Parathyroid adenoma (tissue), 2 donors: ENCODE measurements at regions not wholly inside any gene's neighbourhood (a gene's known extent, or its start where the extent isn't known, plus 50 kb on each side); places are given as distances from the start of the nearest gene placed in this dataset.
A peak's percentile ranks its signal among the peaks of the same experiment; 100 is the strongest.

Experiments
- H2AFZ ChIP-seq: fragments of 300-600 bp; sonication (generic); one replicate; pipeline ENCODE4 v1.7.0; 2017; ENCODE audit warnings: antibody characterized with exemption, mild to moderate bottlenecking
- H3K27ac ChIP-seq: fragments of 300-600 bp; sonication (generic); one replicate; pipeline ENCODE4 v1.7.0; 2017
- H3K27me3 ChIP-seq: fragments of 300-600 bp; sonication (generic); one replicate; pipeline ENCODE4 v1.7.0; 2017; ENCODE audit warnings: low read length; ENCODE audit not compliant: control insufficient read depth, insufficient read depth
- H3K36me3 ChIP-seq: fragments of 300-600 bp; sonication (generic); one replicate; pipeline ENCODE4 v1.7.0; 2017; ENCODE audit warnings: low read length; ENCODE audit not compliant: control insufficient read depth, insufficient read depth
- H3K4me1 ChIP-seq: fragments of 300-600 bp; sonication (generic); one replicate; pipeline ENCODE4 v1.7.0; 2017; ENCODE audit warnings: control low read depth
- H3K4me2 ChIP-seq: fragments of 300-600 bp; sonication (generic); one replicate; pipeline ENCODE4 v1.7.0; 2017; ENCODE audit warnings: low read length
- H3K4me3 ChIP-seq: fragments of 300-600 bp; sonication (generic); one replicate; pipeline ENCODE4 v1.7.0; 2017; ENCODE audit warnings: low read depth, low read length
- H3K79me2 ChIP-seq: fragments of 300-600 bp; sonication (generic); one replicate; pipeline ENCODE4 v1.7.0; 2017; ENCODE audit warnings: control low read depth
- H3K9ac ChIP-seq: fragments of 300-600 bp; sonication (generic); one replicate; pipeline ENCODE4 v1.7.0; 2017; ENCODE audit warnings: mild to moderate bottlenecking
- H3K9me3 ChIP-seq: fragments of 300-600 bp; sonication (generic); one replicate; pipeline ENCODE4 v1.7.0; 2017; ENCODE audit warnings: low read length; ENCODE audit not compliant: control insufficient read depth
- CTCF ChIP-seq: fragments of 300-600 bp; sonication (generic); IDR thresholded peaks from one replicate; pipeline ENCODE4 v1.7.0; 2017; ENCODE audit warnings: antibody characterized with exemption, mild to moderate bottlenecking
- donor health status: primary hyperparathyroidism.

- no peak overlapping the region for H3K27ac ChIP-seq
- H3K4me3 ChIP-seq, result no peak overlapping the region
- H3K27me3 ChIP-seq, result no peaks in the 10 kb centered on the region
- H3K36me3 ChIP-seq, result no peaks in the 10 kb centered on the region
- no peak for TF ChIP-seq CTCF
- no peak overlapping the region for H3K9ac ChIP-seq
- H2AFZ ChIP-seq, result no peak overlapping the region
- no peaks in the 10 kb centered on the region for H3K4me1 ChIP-seq
- H3K9me3 ChIP-seq, result no peaks in the 10 kb centered on the region
- no peak overlapping the region for H3K4me2 ChIP-seq
- no peaks in the 10 kb centered on the region for H3K79me2 ChIP-seq
Measured at GRCh38 chr6:139839506-139840156, 465.2 kb upstream of the CITED2 start.

- no peaks in the 10 kb centered on the region for H3K9me3 ChIP-seq
Measured at GRCh38 chr6:139834232-139834631, 459.8 kb upstream of the CITED2 start.

GRCh38 chr6:139833592-139833991 lies 459.1 kb upstream of the CITED2 start:
- H3K9me3 ChIP-seq, result no peaks in the 10 kb centered on the region
- H3K27me3 ChIP-seq, result no peaks in the 10 kb centered on the region
- H3K9ac ChIP-seq, result no peak overlapping the region
- H3K4me2 ChIP-seq, result no peak overlapping the region
- H2AFZ ChIP-seq, result peak overlapping the region; percentile 45
- H3K36me3 ChIP-seq, result no peaks in the 10 kb centered on the region
- peaks cover 22% of the 10 kb centered on the region for H3K4me1 ChIP-seq
- H3K4me3 ChIP-seq, result no peak overlapping the region
- no peak for TF ChIP-seq CTCF
- H3K79me2 ChIP-seq, result no peaks in the 10 kb centered on the region
- no peak overlapping the region for H3K27ac ChIP-seq

More at GRCh38 chr6:139834232-139834631, 459.8 kb upstream of the CITED2 start:
- TF ChIP-seq CTCF, result no peak
- H3K79me2 ChIP-seq, result no peaks in the 10 kb centered on the region
- no peak overlapping the region for H3K9ac ChIP-seq
- H3K4me1 ChIP-seq, result peaks cover 19% of the 10 kb centered on the region
- H3K4me2 ChIP-seq, result no peak overlapping the region
- no peaks in the 10 kb centered on the region for H3K36me3 ChIP-seq
- no peaks in the 10 kb centered on the region for H3K27me3 ChIP-seq
- no peak overlapping the region for H3K4me3 ChIP-seq
- H3K27ac ChIP-seq, result no peak overlapping the region
- H2AFZ ChIP-seq, result no peak overlapping the region

GRCh38 chr6:139832493-139833305 lies 458.3 kb upstream of the CITED2 start:
- Histone ChIP-seq H2AFZ (no peak overlapping the region), H3K4me2 (no peak overlapping the region), H3K4me1 (peaks cover 25% of the 10 kb centered on the region), H3K9me3 (no peaks in the 10 kb centered on the region), H3K79me2 (no peaks in the 10 kb centered on the region), H3K27me3 (no peaks in the 10 kb centered on the region), H3K9ac (no peak overlapping the region), H3K27ac (no peak overlapping the region), H3K36me3 (no peaks in the 10 kb centered on the region), H3K4me3 (no peak overlapping the region)
- TF ChIP-seq CTCF, result no peak
